Stomach (tissue), 4 donors: ENCODE measurements at regions not wholly inside any gene's neighbourhood (a gene's known extent, or its start where the extent isn't known, plus 50 kb on each side); places are given as distances from the start of the nearest gene placed in this dataset.

Experiments used
- CTCF ChIP-seq, 7 experiments: fragments of 450-650 bp in 4 of 7; fragments of 200-600 bp in 3 of 7; sonication (generic) in 3 of 7; IDR thresholded peaks; one replicate each; pipeline ENCODE4 v1.5.1; 2016 to 2019; ENCODE audit warnings: antibody characterized with exemption in 7 of 7, control low read depth in 2 of 7, mild to moderate bottlenecking in 1 of 7
- EP300 ChIP-seq: sonication (generic); formaldehyde crosslinking; IDR thresholded peaks from one replicate; pipeline ENCODE4 v1.6.1; 2017; ENCODE audit warnings: antibody characterized with exemption
- POLR2A ChIP-seq, 4 donors: fragments of 450-650 bp; IDR thresholded peaks; one replicate each; pipeline ENCODE4 v1.6.1; 2016; ENCODE audit warnings: antibody characterized with exemption in 4 of 4, control low read depth in 2 of 4, mild to moderate bottlenecking in 1 of 4, moderate library complexity in 1 of 4

- TF ChIP-seq CTCF (IDR thresholded peaks at IDR 0.05) (no peak), EP300 (no peak), POLR2A (IDR thresholded peaks at IDR 0.05) (no peak)
Observed at GRCh38 chrX:150081076-150081475, 142.8 kb upstream of the EOLA2 start.
